Left colon (tissue), 2 donors: ENCODE measurements at regions not wholly inside any gene's neighbourhood (a gene's known extent, or its start where the extent isn't known, plus 50 kb on each side); places are given as distances from the start of the nearest gene placed in this dataset.

Experiments
- ATAC-seq: fragments of 200-7000 bp; cut with Tn5 transposase; one replicate; pipeline ENCODE4 v1.9.1; 2020; ENCODE audit warnings: mild to moderate bottlenecking, moderate library complexity
- DNase-seq, 2 donors: peaks; one replicate each; pipeline ENCODE4 v3.0.0-alpha.2; 2020
- intact Hi-C, 2 donors: fragments of 100-400 bp; cut with DNase I in 1 of 2; cut with micrococcal nuclease in 1 of 2; formaldehyde crosslinking; loops; one replicate each; pipeline versions ENCODE4 v1.11.2 to v1.14.0; 2022; cut with DNase I, micrococcal nuclease
- donor health status: DM: no; HTN: no; CAD: no.
- donor health status: DM: yes; HTN: yes; CAD: no.

DNA sequence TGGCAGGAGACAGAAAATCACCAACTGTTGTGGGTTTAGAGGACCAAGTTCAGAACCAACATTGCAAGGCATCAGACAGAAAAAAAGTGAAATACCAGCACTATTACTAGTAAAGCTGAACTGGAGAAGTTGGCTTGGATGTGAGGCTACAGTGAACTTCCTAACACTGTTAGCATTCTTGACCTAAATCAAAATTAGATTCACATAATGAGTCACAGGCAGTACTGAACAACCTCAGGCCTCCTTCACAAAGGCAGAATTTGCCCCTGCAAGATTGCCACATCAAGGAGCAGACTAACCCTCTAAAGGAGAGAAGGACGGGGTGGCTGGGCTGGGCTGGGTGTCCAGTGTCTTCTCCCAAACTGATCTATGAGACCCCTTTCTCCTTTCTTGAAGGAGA, 539.7 kb downstream of the SNAPC1 start:
- DNase-seq (no peak), ATAC-seq (no peak)
- intact Hi-C loops = no loop called here

DNA sequence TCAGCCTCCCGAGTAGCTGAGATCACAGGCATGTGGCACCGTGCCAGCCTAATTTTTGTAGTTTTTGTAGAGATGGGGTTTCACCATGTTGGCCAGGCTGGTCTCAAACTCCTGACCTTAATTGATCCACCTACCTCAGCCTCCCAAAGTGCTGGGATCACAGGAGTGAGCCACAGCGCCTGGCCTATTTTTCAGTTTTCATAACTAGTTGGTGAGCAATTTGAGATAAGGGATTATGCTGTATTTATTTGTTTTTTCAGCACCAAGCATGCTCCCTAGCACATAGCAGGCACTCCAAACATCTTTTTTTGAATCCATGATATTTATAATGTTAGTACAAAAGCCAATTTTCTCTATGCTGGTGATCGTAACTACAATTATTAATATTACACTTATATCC, 541.2 kb downstream of the SNAPC1 start:
- intact Hi-C loops = no loop called here
- no peak for ATAC-seq
- no peak for DNase-seq

DNA sequence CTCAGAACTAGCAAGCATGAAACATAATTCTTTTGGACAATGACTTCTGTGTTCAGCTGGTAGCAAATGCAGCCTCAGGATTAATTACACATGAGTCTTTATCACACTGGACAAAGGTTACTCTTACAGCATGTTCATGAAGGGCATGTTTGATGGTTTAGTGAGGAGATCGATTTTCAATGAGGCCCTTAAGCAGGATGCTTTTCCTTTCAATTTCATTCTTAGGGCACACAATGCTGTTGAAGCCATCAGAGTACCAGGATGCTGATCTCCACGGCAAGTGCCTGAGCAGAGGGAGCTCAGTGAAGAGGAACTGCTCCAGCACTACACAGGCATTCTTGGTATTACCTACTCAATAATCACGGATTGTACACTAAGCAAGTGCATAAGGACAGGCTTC, 542.0 kb downstream of the SNAPC1 start:
- DNase-seq (no peak), ATAC-seq (no peak)
- intact Hi-C loops = no loop called here

DNA sequence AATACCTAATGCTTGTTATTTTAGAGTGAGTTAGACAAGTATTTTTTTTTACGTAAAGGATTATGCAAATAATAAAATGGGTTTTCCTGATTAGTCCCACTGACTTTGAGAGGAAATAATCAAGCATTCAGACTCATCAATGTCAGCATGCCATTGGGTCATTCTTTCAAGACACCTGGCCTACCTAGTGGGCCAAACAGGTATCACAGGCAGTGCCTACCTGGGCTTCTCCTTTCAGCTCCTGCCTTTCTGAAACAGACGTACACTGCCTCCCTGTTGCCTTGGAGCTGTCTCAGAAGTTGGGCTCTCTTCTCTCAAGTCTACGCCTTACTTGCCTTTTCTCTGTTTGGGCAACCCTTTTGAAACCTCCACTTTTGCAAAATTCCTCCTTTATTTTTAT, 545.6 kb downstream of the SNAPC1 start:
- ATAC-seq (no peak), DNase-seq (no peak)
- intact Hi-C loops = no loop called here

DNA sequence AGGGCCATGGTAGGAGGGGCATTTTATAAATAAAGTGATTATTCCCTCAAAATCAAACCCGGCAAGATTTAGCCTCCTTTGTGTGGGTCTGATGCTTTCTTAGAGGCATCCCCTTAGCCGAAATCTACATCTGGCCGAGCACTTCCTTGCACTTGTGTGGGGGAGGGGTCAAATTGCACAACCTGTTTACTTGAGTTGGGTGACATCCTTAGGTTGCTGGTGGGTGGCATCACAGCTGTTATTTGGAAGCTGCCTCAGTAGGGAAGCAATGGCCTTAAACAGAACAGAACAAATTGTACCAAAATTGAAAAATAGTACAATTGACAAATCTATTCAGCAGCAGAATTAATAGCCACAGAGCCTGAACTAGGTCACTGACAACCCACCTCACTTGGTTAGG, 546.1 kb downstream of the SNAPC1 start:
- intact Hi-C loops = no loop called here
- DNase-seq (no peak), ATAC-seq (no peak)

DNA sequence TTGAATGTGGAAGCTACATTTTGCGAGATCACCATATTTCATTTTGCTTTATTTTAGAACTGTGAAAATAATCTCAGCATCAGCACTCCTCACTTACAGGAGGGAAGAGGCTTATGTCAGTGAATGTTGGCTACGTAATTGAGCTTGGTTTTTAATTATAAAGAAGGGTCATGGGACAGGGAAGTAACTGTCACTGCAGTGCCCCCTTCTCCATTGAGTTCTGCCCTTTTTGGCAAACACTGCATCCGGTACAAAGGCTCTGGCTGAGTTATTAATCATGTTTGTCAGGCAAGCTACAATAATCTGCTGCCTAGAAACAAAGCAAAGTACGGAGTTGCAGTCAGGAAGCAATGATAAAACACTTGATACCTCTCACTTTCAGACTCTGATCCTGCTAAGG, 546.7 kb downstream of the SNAPC1 start:
- no peak for DNase-seq
- intact Hi-C loops = no loop called here
- no peak for ATAC-seq

DNA sequence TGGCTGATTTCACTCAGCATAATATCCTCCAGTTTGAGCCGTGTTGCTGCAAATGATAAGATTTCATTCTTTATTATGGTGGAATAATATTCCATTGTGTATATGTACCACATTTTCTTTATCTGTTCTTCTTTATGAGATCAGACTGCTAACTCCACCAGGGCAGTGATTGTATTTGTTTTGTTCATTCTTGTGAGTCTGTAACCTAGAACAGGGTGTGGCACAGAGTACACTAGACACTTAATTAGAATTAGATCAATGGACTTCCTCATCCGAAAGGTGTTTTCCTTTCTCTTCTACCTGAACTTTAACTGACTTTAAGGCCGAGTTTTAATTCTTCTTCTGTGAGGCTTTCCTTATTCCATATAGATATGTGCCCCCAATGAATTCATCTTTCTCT, 551.0 kb downstream of the SNAPC1 start:
- ATAC-seq (no peak), DNase-seq (no peak)
- intact Hi-C loops = no loop called here

DNA sequence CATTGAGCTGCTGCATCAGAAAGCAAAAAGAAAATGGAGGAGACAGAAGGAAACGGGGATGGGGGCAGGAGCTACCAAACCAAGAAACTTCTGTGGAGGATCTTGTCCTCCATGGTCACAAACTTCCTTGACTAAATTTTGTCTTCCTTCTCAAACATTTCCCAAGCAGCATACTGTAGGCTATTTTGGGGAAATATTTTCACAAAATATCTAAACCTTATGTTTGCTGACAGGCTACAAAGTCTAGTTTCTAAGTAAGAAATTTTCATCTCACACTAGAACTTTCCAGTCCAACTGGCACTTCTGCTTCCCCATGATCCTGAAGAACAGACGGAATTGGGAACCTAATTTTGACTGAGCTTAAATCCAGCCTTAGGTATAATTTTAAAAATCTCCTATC, 552.0 kb downstream of the SNAPC1 start:
- intact Hi-C loops = no loop called here
- ATAC-seq (no peak), DNase-seq (no peak)

DNA sequence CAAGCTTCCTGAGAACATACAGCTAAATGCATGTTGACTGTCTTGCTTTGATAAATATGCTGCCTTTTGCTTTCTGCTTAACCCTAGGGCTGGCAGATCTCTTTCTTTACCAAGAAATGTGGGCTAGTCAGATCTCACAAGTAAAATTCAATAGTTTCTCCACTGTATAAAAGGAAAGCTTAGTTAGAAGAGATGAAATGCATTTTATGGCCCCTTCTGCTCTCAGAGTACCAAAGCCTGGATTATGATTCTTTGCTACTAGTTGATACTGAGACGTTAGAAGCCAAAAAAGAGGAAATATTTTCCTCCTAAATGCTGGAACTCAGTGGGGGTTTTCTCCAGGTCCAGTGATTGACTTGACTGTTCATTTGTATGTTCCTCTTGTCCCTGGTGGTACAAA, 552.7 kb downstream of the SNAPC1 start:
- no peak for DNase-seq
- intact Hi-C loops = no loop called here
- no peak for ATAC-seq

DNA sequence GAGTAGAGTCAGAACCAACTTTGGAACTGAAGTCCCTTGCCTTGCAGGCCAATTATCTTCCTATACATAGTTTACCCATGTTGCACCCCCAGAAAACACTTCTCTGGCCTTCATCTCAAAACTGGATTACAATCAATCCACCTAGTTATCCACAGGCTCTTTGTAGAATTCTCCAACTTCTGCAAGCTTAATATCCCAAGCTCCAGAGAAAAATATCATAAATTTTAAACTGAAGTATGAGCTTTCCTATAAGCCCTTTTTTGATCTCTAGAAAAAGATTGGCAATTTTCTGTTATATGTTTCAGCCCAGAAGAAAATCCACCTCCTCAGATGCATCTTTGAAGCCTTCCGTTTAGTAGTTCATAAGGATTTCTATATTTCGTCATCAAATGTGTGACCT, 553.4 kb downstream of the SNAPC1 start:
- DNase-seq (no peak), ATAC-seq (no peak)
- intact Hi-C loops = no loop called here

DNA sequence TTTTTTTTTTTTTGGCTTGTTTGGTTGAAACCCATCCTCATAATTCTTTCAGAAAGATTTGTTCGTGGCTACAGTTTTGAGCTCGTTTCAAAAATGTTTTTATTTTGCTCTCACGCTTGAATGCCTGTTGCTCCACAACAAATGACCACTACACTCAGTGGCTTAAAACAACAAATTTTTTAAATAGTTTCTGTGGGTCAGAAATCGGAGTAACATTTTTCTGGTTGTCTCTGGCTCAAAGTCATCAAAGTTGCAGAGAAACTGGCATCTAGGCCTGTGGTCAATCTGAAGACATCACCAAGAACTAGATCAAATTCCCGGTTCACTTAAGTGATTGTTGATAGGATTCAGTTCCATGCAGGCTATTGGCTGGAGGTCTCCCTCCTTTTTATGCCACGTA, 560.0 kb downstream of the SNAPC1 start:
- DNase-seq = no peak
- intact Hi-C loops = no loop called here
- ATAC-seq = no peak

DNA sequence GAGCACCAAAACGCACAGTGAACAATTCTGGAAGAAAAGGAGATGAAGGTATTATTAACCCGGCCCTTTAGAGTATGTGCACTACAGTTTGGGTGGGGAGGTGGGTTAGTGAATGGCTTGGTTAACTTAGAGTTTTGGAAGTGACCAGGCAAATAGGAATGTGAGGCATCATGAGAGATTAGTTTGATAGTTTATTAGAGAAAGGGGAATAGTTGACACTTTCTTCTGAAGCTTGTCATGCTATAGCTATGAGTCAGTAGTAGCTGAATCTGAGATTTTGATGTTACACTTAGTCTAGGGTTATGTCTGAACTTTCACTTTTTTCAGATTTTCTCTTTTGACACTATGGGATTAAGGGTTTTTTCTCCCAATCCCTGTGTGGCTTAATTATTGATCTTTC, 567.2 kb downstream of the SNAPC1 start:
- intact Hi-C loops = no loop called here
- no peak for ATAC-seq
- no peak for DNase-seq

DNA sequence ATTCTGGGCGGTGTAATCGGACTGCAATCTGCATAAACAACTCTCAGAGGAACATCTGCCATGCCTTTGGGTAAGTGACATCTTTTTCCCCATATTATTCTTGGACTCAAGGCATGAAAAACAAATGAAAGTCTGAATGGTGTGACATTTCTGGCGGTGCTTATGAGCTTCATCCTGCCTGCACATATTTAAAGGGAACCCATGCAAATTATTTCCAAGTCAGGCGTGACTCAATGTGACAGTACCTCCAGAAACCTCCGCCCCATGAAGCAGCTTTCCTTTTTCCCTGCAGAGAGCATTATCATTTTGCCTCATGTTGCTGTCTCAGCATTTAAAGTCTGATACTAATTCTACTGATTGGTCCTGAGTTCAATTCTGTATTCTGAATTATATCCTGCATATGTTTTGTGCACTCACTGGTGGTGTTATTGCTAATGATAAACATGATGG, 585.4 kb downstream of the SNAPC1 start:
- DNase-seq = no peak
- no peak for ATAC-seq
- intact Hi-C loops = no loop called here

DNA sequence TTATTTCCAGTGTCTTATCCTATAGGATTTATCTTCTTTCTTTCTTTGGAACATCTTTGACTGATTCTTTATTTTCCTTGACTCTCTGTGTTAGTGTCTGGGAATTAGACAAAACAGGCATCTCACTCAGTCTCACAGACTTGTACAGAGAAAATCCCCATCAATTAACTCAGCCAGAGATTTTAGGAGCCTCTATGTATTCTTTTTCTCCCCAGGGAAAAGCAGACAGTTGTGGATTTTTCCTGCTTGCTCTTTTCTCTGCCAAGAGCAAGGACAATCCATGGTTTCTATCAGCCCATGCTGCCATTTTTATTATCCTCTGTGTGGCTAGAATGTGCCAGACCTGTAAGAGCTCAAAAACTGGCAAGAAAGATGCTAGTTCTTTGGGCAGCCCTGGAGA, 595.1 kb downstream of the SNAPC1 start:
- ATAC-seq (no peak), DNase-seq (no peak)
- intact Hi-C loops = no loop called here

DNA sequence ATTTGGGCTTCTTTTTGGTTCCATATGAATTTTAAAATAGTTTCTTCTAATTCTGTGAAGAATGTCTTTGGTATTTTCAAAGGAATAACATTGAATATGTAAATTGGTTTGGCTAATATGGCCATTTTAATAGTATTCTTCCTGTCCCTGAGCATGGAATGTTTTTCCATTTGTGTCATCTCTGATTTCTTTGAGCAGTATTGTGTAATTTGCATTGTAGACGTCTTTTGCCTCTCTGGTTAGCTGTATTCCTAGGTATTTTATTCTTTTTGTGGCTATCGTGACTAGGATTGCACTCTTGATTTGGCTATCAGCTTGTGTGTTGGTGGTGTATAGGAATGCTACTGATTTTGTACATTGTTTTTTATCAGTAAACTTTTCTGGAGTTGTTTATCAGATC, 601.9 kb downstream of the SNAPC1 start:
- DNase-seq (no peak), ATAC-seq (no peak)
- intact Hi-C loops = no loop called here

DNA sequence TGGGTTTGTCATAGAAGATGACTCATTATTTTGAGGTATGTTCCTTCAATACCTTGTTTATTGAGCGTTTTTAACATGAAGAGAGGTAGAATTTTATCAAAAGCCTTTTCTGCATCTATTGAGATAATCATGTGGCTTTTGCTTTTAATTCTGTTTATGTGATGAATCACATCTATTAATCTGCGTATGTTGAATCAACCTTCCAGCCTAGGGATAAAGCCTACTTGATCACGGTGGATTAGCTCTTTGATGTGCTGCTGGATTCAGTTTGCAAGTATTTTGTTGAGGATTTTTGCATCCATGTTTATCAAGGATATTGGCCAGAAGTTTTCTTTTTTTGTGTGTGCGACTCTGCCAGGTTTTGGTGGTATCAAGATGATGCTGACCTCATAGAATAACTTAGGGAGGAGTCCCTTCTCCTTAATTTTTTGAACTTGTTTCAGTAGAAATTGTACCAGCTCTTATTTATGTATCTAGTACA, 602.6 kb downstream of the SNAPC1 start:
- intact Hi-C loops = no loop called here
- no peak for DNase-seq
- no peak for ATAC-seq

DNA sequence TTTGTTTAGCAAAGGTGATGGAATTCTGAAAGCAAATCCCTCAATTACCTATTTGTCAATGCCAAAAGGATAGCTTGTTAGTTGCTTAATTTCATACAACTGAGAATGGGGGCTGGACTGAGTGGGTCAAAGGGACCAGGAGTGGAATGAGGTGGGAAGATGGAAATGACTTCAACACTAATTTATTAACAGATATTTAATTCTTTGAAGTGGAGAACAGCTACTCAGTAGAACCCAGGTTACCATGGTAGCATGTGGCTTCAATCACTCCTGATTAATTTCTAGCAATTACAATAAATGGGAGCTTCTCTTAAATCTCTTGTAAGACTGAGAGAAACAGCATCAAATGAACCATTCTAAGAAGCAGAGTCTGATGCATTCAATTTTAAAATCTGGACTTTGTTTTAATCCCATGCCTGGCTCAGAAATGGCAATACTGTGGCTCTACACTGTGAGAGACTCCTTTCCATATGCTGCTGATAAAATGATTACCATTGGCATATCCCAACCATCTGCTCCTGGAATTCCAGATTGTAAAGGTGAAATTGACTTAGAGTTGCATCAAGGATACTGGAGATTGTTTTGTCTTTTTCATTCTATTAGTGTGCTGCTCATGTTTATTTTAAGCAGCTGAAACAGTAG, 607.8 kb downstream of the SNAPC1 start:
- DNase-seq (no peak), ATAC-seq (no peak)
- intact Hi-C loops = no loop called here

DNA sequence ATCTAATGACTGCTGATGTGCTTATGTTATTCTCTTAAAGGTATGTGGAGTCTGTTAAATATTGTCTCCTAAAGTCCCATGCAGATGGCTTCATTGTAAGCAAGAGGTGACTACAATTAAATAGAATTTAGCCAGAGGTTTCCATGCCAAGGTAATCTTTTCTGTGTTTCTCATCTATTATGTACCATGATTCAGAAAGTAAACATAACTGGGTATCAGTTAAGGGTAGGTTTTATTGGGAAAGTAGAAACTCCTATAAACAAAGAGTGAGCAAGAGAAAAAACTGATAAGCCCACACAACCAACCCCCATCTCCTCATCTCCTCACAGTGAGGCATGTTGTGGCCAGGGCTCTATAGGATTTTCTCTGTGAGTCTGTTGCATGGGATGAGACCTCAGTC, 611.7 kb downstream of the SNAPC1 start:
- no peak for ATAC-seq
- intact Hi-C loops = no loop called here
- DNase-seq = no peak

DNA sequence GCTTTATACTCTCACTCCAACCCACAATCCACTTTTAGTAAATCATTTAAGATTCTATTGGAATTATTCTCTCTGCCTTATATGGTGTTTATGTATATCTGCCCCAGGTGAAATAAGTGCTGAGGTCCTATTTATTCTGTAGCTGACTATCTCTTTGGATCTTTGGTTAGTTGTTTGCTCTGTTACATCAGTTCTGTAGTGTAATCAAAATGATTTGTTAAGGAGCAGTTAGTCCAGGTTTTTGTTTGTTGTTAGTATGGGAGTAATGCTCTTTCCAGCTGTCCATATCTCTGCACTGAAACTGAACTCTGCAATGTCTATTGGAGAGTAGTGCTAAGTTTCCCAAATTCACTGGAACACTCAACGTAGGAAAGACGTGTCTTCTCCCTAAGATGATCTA, 615.8 kb downstream of the SNAPC1 start:
- ATAC-seq = no peak
- intact Hi-C loops = no loop called here

DNA sequence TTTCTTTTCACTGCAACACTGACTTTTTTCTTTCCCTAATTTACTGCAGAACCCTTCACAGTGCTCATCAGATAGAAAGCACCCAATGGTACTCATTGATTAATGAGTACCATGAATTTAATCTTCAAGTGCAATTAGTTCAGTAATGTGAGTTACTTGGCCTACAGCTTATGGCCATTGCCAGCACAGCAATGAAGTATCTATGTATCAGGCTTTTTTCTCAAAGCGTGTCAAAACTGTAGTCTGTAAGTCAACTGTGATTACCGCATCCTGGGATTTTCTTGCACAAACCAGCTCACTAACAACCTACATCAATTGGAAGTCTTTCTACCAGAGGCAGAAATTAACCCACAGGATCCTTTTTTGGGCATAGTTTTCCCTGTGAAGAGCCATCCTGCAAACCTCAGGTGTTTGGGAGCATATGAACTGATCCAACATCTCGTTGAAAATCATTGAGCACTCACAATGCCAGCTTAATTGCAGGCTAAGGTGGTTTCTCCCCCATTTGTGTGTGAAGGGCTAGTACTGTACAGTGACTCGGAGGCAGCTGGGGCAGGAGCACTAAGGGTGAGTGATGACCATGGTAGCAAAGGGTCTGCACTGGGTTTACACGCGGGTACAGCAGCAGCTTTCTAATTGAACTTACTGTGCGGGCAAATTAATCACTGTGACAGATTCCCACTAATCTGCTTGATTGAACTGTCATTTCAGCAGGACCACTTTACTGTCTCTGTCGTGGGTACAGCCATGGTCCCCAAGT, 619.3 kb downstream of the SNAPC1 start:
- intact Hi-C loops = no loop called here
- no peak for ATAC-seq

More for the DNA sequence above, 615.8 kb downstream of the SNAPC1 start:
- no peak for DNase-seq

DNA sequence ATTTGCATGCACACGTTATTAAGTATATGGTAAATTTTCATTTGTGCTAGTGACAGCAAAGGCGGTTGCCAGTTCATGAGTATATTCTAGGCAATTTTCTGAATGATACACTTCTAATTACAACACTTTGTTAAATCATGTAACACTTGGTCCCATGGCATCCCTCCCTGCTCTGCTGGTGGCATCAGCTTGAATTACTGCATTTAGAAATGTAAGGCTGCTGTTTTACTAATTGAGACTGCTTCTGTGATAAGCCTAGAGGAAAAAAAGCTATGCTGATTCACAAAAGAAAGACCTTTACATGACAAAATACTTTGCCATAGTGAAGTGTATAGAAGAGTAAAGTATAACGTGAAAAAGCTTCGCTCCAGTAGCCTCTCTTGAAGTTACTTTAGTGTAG, 636.1 kb downstream of the KCNH5 start:
- ATAC-seq (no peak), DNase-seq (no peak)
- intact Hi-C loops = no loop called here

More for the DNA sequence above, 619.3 kb downstream of the SNAPC1 start:
- no peak for DNase-seq
